ENCODE measurements at regions not wholly inside any gene's neighbourhood (a gene's known extent, or its start where the extent isn't known, plus 50 kb on each side); places are given as distances from the start of the nearest gene placed in this dataset.

- TF ChIP-seq, protein P1, sequence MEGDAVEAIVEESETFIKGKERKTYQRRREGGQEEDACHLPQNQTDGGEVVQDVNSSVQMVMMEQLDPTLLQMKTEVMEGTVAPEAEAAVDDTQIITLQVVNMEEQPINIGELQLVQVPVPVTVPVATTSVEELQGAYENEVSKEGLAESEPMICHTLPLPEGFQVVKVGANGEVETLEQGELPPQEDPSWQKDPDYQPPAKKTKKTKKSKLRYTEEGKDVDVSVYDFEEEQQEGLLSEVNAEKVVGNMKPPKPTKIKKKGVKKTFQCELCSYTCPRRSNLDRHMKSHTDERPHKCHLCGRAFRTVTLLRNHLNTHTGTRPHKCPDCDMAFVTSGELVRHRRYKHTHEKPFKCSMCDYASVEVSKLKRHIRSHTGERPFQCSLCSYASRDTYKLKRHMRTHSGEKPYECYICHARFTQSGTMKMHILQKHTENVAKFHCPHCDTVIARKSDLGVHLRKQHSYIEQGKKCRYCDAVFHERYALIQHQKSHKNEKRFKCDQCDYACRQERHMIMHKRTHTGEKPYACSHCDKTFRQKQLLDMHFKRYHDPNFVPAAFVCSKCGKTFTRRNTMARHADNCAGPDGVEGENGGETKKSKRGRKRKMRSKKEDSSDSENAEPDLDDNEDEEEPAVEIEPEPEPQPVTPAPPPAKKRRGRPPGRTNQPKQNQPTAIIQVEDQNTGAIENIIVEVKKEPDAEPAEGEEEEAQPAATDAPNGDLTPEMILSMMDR (IDR thresholded peaks at IDR 0.05): no peak
- TF ChIP-seq POLR2A (IDR thresholded peaks at IDR 0.05): no peak
Measured at GRCh38 chr6:23145781-23146180, 576.4 kb downstream of the HDGFL1 start.
